WTC11 (cell line): ENCODE measurements at regions not wholly inside any gene's neighbourhood (a gene's known extent, or its start where the extent isn't known, plus 50 kb on each side); places are given as distances from the start of the nearest gene placed in this dataset.

ENCODE experiments used
- ATAC-seq: fragments of 200-7000 bp; cut with Tn5 transposase; 2 replicates; pipeline ENCODE4 v1.10.0; 2021; ENCODE audit warnings: mild to moderate bottlenecking, moderate library complexity
- CTCF ChIA-PET: fragments of 300-600 bp; sonication (Branson Sonifier 250); formaldehyde crosslinking; loops from one replicate; lab custom pipeline; 2021; ENCODE audit warnings: antibody characterized with exemption; lab: Charles Lee
- POLR2A ChIA-PET: fragments of 350-600 bp; sonication (Branson Sonifier 250); formaldehyde crosslinking; loops from one replicate; lab custom pipeline; 2021; ENCODE audit warnings: antibody characterized with exemption; lab: Charles Lee
- DNase-seq: peaks from one replicate; pipeline ENCODE4 v3.0.0; 2021; ENCODE audit warnings: low spot score
- H3K27ac Mint-ChIP-seq: 2 replicates; pipeline ENCODE4 v1.8.0; 2021; ENCODE audit warnings: mixed read lengths
- H3K27me3 Mint-ChIP-seq: 2 replicates; pipeline ENCODE4 v1.8.0; 2021; ENCODE audit warnings: low read depth, mild to moderate bottlenecking, moderate library complexity, mixed read lengths
- H3K36me3 Mint-ChIP-seq: 2 replicates; pipeline ENCODE4 v1.8.0; 2021; ENCODE audit warnings: mixed read lengths
- H3K4me1 Mint-ChIP-seq: 2 replicates; pipeline ENCODE4 v1.8.0; 2022; ENCODE audit warnings: mixed read lengths
- H3K4me3 Mint-ChIP-seq: 2 replicates; pipeline ENCODE4 v1.8.0; 2021; ENCODE audit warnings: mild to moderate bottlenecking, moderate library complexity, mixed read lengths
- H3K9me3 Mint-ChIP-seq: 2 replicates; pipeline ENCODE4 v1.8.0; 2021; ENCODE audit warnings: mixed read lengths
- ATF1 ChIP-seq: sonication (generic); formaldehyde crosslinking; IDR thresholded peaks from 2 replicates; pipeline ENCODE4 v1.8.1; 2023; ENCODE audit warnings: mild to moderate bottlenecking, moderate library complexity, missing genetic modification reagents
- CREB1 ChIP-seq: sonication (generic); formaldehyde crosslinking; IDR thresholded peaks from 2 replicates; pipeline ENCODE4 v1.8.0; 2023; ENCODE audit warnings: mild to moderate bottlenecking, missing genetic modification reagents
- CREM ChIP-seq: sonication (generic); formaldehyde crosslinking; IDR thresholded peaks from 2 replicates; pipeline ENCODE4 v1.8.1; 2022; ENCODE audit warnings: mild to moderate bottlenecking, missing genetic modification reagents, moderate library complexity
- ETV6 ChIP-seq: sonication (generic); formaldehyde crosslinking; IDR thresholded peaks from 2 replicates; pipeline ENCODE4 v1.8.1; 2022; ENCODE audit warnings: mild to moderate bottlenecking, missing genetic modification reagents
- FOXJ3 ChIP-seq: sonication (generic); formaldehyde crosslinking; IDR thresholded peaks from 2 replicates; pipeline ENCODE4 v1.9.0; 2021; ENCODE audit warnings: missing genetic modification reagents, mild to moderate bottlenecking, borderline replicate concordance
- IRF2 ChIP-seq: sonication (generic); formaldehyde crosslinking; IDR thresholded peaks from 2 replicates; pipeline ENCODE4 v1.8.0; 2022; ENCODE audit warnings: low read depth, missing genetic modification reagents, borderline replicate concordance
- JAZF1 ChIP-seq: fragments of 250-450 bp; sonication (Bioruptor Pico); IDR thresholded peaks from 2 replicates; pipeline ENCODE4 v1.9.0; 2021; ENCODE audit warnings: moderate library complexity, mild to moderate bottlenecking, inconsistent platforms
- JUN ChIP-seq: sonication (generic); formaldehyde crosslinking; IDR thresholded peaks from 2 replicates; pipeline ENCODE4 v1.8.0; 2023; ENCODE audit warnings: mild to moderate bottlenecking, missing genetic modification reagents
- KAT7 ChIP-seq: sonication (generic); formaldehyde crosslinking; IDR thresholded peaks from 2 replicates; pipeline ENCODE4 v1.8.1; 2023; ENCODE audit warnings: missing genetic modification reagents, mild to moderate bottlenecking, borderline replicate concordance
- TEAD1 ChIP-seq: sonication (generic); formaldehyde crosslinking; IDR thresholded peaks from 2 replicates; pipeline ENCODE4 v1.8.0; 2022; ENCODE audit warnings: mild to moderate bottlenecking, missing genetic modification reagents
- ZBTB21 ChIP-seq: sonication (generic); formaldehyde crosslinking; IDR thresholded peaks from 2 replicates; pipeline ENCODE4 v1.8.1; 2023; ENCODE audit warnings: mild to moderate bottlenecking, missing genetic modification reagents, borderline replicate concordance
- ZNF121 ChIP-seq: sonication (generic); formaldehyde crosslinking; IDR thresholded peaks from 2 replicates; pipeline ENCODE4 v1.8.0; 2023; ENCODE audit warnings: missing genetic modification reagents
- ZNF232 ChIP-seq: sonication (generic); formaldehyde crosslinking; IDR thresholded peaks from 2 replicates; pipeline ENCODE4 v1.8.0; 2022; ENCODE audit warnings: mild to moderate bottlenecking, missing genetic modification reagents
- TF ChIP-seq, protein P1 (sequence below): sonication (generic); formaldehyde crosslinking; IDR thresholded peaks from 2 replicates; pipeline ENCODE4 v1.8.1; 2023; ENCODE audit warnings: mild to moderate bottlenecking, moderate library complexity, missing genetic modification reagents
- TF ChIP-seq, protein P2 (sequence below): sonication (generic); formaldehyde crosslinking; IDR thresholded peaks from 2 replicates; pipeline ENCODE4 v1.8.1; 2023; ENCODE audit warnings: mild to moderate bottlenecking, missing genetic modification reagents
- TF ChIP-seq, protein P3 (sequence below): sonication (generic); formaldehyde crosslinking; IDR thresholded peaks from 2 replicates; pipeline ENCODE4 v1.8.1; 2023; ENCODE audit warnings: mild to moderate bottlenecking, missing genetic modification reagents
- TF ChIP-seq, protein P4 (sequence below): sonication (generic); formaldehyde crosslinking; IDR thresholded peaks from 2 replicates; pipeline ENCODE4 v1.8.0; 2023; ENCODE audit warnings: mild to moderate bottlenecking, missing genetic modification reagents
- TF ChIP-seq, protein P5 (sequence below): sonication (generic); formaldehyde crosslinking; conservative IDR thresholded peaks from 2 replicates; pipeline ENCODE4 v1.8.1; 2023; ENCODE audit warnings: mild to moderate bottlenecking, low read depth, missing genetic modification reagents, moderate library complexity
- TF ChIP-seq, protein P6 (sequence below): sonication (generic); formaldehyde crosslinking; IDR thresholded peaks from 2 replicates; pipeline ENCODE4 v1.8.1; 2022; ENCODE audit warnings: low read depth, mild to moderate bottlenecking, moderate library complexity, missing genetic modification reagents, borderline replicate concordance
- TF ChIP-seq, protein P7 (sequence below): fragments of 250-450 bp; sonication (Bioruptor Pico); IDR thresholded peaks from 2 replicates; pipeline ENCODE4 v1.9.0; 2021; ENCODE audit warnings: mild to moderate bottlenecking

DNA sequence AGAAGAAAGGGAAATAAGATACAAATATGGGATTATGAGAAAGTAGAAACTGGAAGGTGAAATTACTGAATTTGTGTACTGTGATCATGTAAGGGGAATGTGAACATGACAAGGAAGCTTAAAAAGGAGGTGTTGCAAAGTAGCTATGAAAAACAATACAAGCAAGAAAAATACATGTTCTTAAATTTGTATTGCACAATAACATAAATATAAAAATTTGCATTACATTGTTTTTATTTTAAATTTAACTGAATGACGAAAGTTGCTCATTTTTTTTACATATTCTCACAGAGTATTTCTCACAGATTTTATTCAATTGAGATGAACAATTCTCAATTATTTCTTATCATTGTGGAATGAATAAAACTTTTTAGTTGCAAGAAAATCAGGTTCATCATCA is 874.8 kb downstream of the AMY1C start:
- DNase-seq (no peak), ATAC-seq (no peak)
- ChIA-PET CTCF (no interaction called here), POLR2A (no interaction called here)
- Mint-ChIP-seq H3K36me3 (no peaks in the 10 kb centered on the region), H3K9me3 (peaks cover 12% of the 10 kb centered on the region), H3K4me1 (peaks cover 13% of the 10 kb centered on the region), H3K27ac (no peak overlapping the region), H3K4me3 (no peak overlapping the region), H3K27me3 (no peaks in the 10 kb centered on the region)
- TF ChIP-seq, protein P1, sequence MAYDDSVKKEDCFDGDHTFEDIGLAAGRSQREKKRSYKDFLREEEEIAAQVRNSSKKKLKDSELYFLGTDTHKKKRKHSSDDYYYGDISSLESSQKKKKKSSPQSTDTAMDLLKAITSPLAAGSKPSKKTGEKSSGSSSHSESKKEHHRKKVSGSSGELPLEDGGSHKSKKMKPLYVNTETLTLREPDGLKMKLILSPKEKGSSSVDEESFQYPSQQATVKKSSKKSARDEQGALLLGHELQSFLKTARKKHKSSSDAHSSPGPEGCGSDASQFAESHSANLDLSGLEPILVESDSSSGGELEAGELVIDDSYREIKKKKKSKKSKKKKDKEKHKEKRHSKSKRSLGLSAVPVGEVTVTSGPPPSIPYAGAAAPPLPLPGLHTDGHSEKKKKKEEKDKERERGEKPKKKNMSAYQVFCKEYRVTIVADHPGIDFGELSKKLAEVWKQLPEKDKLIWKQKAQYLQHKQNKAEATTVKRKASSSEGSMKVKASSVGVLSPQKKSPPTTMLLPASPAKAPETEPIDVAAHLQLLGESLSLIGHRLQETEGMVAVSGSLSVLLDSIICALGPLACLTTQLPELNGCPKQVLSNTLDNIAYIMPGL (CRISPR knock-in tag), result no peak
- TF ChIP-seq JUN (CRISPR knock-in tag), result no peak
- TF ChIP-seq KAT7 (CRISPR knock-in tag), result no peak
- no peak for TF ChIP-seq ZBTB21 (CRISPR knock-in tag)
- TF ChIP-seq JAZF1 (CRISPR knock-in tag), result no peak
- TF ChIP-seq, protein P2, sequence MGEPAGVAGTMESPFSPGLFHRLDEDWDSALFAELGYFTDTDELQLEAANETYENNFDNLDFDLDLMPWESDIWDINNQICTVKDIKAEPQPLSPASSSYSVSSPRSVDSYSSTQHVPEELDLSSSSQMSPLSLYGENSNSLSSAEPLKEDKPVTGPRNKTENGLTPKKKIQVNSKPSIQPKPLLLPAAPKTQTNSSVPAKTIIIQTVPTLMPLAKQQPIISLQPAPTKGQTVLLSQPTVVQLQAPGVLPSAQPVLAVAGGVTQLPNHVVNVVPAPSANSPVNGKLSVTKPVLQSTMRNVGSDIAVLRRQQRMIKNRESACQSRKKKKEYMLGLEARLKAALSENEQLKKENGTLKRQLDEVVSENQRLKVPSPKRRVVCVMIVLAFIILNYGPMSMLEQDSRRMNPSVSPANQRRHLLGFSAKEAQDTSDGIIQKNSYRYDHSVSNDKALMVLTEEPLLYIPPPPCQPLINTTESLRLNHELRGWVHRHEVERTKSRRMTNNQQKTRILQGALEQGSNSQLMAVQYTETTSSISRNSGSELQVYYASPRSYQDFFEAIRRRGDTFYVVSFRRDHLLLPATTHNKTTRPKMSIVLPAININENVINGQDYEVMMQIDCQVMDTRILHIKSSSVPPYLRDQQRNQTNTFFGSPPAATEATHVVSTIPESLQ (CRISPR knock-in tag), result no peak
- TF ChIP-seq, protein P3, sequence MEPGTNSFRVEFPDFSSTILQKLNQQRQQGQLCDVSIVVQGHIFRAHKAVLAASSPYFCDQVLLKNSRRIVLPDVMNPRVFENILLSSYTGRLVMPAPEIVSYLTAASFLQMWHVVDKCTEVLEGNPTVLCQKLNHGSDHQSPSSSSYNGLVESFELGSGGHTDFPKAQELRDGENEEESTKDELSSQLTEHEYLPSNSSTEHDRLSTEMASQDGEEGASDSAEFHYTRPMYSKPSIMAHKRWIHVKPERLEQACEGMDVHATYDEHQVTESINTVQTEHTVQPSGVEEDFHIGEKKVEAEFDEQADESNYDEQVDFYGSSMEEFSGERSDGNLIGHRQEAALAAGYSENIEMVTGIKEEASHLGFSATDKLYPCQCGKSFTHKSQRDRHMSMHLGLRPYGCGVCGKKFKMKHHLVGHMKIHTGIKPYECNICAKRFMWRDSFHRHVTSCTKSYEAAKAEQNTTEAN (CRISPR knock-in tag), result no peak
- TF ChIP-seq IRF2 (CRISPR knock-in tag), result no peak
- TF ChIP-seq ETV6 (CRISPR knock-in tag), result no peak
- TF ChIP-seq FOXJ3 (CRISPR knock-in tag), result no peak
- TF ChIP-seq, protein P4, sequence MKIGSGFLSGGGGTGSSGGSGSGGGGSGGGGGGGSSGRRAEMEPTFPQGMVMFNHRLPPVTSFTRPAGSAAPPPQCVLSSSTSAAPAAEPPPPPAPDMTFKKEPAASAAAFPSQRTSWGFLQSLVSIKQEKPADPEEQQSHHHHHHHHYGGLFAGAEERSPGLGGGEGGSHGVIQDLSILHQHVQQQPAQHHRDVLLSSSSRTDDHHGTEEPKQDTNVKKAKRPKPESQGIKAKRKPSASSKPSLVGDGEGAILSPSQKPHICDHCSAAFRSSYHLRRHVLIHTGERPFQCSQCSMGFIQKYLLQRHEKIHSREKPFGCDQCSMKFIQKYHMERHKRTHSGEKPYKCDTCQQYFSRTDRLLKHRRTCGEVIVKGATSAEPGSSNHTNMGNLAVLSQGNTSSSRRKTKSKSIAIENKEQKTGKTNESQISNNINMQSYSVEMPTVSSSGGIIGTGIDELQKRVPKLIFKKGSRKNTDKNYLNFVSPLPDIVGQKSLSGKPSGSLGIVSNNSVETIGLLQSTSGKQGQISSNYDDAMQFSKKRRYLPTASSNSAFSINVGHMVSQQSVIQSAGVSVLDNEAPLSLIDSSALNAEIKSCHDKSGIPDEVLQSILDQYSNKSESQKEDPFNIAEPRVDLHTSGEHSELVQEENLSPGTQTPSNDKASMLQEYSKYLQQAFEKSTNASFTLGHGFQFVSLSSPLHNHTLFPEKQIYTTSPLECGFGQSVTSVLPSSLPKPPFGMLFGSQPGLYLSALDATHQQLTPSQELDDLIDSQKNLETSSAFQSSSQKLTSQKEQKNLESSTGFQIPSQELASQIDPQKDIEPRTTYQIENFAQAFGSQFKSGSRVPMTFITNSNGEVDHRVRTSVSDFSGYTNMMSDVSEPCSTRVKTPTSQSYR (CRISPR knock-in tag), result no peak
- TF ChIP-seq CREM (CRISPR knock-in tag), result no peak
- TF ChIP-seq CREB1 (CRISPR knock-in tag), result no peak
- TF ChIP-seq, protein P5, sequence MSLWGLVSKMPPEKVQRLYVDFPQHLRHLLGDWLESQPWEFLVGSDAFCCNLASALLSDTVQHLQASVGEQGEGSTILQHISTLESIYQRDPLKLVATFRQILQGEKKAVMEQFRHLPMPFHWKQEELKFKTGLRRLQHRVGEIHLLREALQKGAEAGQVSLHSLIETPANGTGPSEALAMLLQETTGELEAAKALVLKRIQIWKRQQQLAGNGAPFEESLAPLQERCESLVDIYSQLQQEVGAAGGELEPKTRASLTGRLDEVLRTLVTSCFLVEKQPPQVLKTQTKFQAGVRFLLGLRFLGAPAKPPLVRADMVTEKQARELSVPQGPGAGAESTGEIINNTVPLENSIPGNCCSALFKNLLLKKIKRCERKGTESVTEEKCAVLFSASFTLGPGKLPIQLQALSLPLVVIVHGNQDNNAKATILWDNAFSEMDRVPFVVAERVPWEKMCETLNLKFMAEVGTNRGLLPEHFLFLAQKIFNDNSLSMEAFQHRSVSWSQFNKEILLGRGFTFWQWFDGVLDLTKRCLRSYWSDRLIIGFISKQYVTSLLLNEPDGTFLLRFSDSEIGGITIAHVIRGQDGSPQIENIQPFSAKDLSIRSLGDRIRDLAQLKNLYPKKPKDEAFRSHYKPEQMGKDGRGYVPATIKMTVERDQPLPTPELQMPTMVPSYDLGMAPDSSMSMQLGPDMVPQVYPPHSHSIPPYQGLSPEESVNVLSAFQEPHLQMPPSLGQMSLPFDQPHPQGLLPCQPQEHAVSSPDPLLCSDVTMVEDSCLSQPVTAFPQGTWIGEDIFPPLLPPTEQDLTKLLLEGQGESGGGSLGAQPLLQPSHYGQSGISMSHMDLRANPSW (CRISPR knock-in tag), result no peak
- no peak for TF ChIP-seq ZNF232 (CRISPR knock-in tag)
- no peak for TF ChIP-seq ATF1

DNA sequence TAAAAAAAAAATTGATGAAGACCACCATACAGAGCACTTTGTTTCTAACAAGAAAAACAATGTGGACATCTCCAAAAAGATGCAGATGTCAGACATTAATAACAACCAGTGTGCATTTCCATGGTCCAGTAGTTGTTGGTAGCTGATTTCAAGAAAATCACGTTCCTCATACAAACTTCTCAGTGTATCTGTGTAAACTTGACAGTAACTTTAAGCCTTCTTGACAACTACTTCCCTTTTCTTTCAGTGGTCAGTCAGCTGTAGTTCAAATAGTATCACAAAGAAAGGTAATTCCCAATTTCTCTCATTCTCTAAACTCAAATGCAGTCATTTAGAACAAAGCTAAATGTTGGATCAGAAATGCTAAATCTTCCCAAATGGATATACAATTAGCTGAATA is 879.9 kb downstream of the AMY1C start:
- H3K4me3 Mint-ChIP-seq, result no peak overlapping the region
- no peak for DNase-seq
- ChIA-PET CTCF (no interaction called here), POLR2A (no interaction called here)
- no peaks in the 10 kb centered on the region for H3K9me3 Mint-ChIP-seq
- H3K27me3 Mint-ChIP-seq, result no peaks in the 10 kb centered on the region
- no peaks in the 10 kb centered on the region for H3K36me3 Mint-ChIP-seq
- H3K27ac Mint-ChIP-seq, result no peak overlapping the region
- no peaks in the 10 kb centered on the region for H3K4me1 Mint-ChIP-seq
- no peak for ATAC-seq
- TF ChIP-seq, protein P6, sequence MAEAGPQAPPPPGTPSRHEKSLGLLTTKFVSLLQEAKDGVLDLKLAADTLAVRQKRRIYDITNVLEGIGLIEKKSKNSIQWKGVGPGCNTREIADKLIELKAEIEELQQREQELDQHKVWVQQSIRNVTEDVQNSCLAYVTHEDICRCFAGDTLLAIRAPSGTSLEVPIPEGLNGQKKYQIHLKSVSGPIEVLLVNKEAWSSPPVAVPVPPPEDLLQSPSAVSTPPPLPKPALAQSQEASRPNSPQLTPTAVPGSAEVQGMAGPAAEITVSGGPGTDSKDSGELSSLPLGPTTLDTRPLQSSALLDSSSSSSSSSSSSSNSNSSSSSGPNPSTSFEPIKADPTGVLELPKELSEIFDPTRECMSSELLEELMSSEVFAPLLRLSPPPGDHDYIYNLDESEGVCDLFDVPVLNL (CRISPR knock-in tag), result no peak
- TF ChIP-seq, protein P1 (CRISPR knock-in tag), result no peak
- TF ChIP-seq, protein P7, sequence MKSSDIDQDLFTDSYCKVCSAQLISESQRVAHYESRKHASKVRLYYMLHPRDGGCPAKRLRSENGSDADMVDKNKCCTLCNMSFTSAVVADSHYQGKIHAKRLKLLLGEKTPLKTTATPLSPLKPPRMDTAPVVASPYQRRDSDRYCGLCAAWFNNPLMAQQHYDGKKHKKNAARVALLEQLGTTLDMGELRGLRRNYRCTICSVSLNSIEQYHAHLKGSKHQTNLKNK (CRISPR knock-in tag), result no peak
- TF ChIP-seq TEAD1 (CRISPR knock-in tag), result no peak
- TF ChIP-seq KAT7 (CRISPR knock-in tag), result no peak
- TF ChIP-seq ZNF121, result no peak
